T47D (cell line): ENCODE measurements at regions not wholly inside any gene's neighbourhood (a gene's known extent, or its start where the extent isn't known, plus 50 kb on each side); places are given as distances from the start of the nearest gene placed in this dataset.
"Not testable (repeated sequence)": the region's sequence is repeated elsewhere in the genome, so short reads cannot be mapped to it uniquely, and the experiment has no call there.

Experiments used
- DNase-seq, 2 experiments: peaks; one replicate each; pipeline versions ENCODE4 v3.0.0 to v3.0.0-alpha.2; 2011 to 2012; ENCODE audit warnings: low read depth in 1 of 2, low spot score in 1 of 2
- JUND ChIP-seq: IDR thresholded peaks from 2 replicates; pipeline ENCODE4 v1.6.1; 2012; ENCODE audit warnings: low read depth
- in situ Hi-C: cut with HindIII; loops from 2 replicates; pipeline ENCODE4 v1.10.0; 2016; ENCODE audit warnings: low sequenced_read_pairs, low pct_unique_long_range_greater_than_20kb

- DNase-seq, result no peak
- no peak for TF ChIP-seq JUND
- in situ Hi-C loops, result no loop called here
Observed at GRCh38 chr17:70292366-70292765, 123.0 kb downstream of the KCNJ2 start.

GRCh38 chr17:70293564-70294310 lies 124.4 kb downstream of the KCNJ2 start:
- DNase-seq, in situ Hi-C loops: not testable (repeated sequence)

- in situ Hi-C loops, result no loop called here
- DNase-seq, result no peak
Observed at GRCh38 chr17:70295329-70295728, 126.0 kb downstream of the KCNJ2 start.

GRCh38 chr17:70295731-70296130 lies 126.4 kb downstream of the KCNJ2 start:
- TF ChIP-seq JUND, result no peak
- DNase-seq, result no peak
- in situ Hi-C loops, result no loop called here

More at GRCh38 chr17:70295329-70295728, 126.0 kb downstream of the KCNJ2 start:
- TF ChIP-seq JUND, result no peak

- in situ Hi-C loops, result no loop called here
- no peak for TF ChIP-seq JUND
- no peak for DNase-seq
Observed at GRCh38 chr17:70296456-70296855, 127.1 kb downstream of the KCNJ2 start.

GRCh38 chr17:70297397-70297796 lies 128.1 kb downstream of the KCNJ2 start:
- in situ Hi-C loops, result no loop called here
- no peak for DNase-seq

GRCh38 chr17:70298929-70299531 lies 129.7 kb downstream of the KCNJ2 start:
- no peak for TF ChIP-seq JUND
- in situ Hi-C loops, result no loop called here
- DNase-seq, result no peak

More at GRCh38 chr17:70297397-70297796, 128.1 kb downstream of the KCNJ2 start:
- no peak for TF ChIP-seq JUND

- no peak for DNase-seq
- TF ChIP-seq JUND, result no peak
- in situ Hi-C loops, result no loop called here
Observed at GRCh38 chr17:70307430-70308225, 138.3 kb downstream of the KCNJ2 start.

- DNase-seq, result no peak
- in situ Hi-C loops, result no loop called here
- TF ChIP-seq JUND, result no peak
Observed at GRCh38 chr17:70308618-70309017, 139.3 kb downstream of the KCNJ2 start.

- in situ Hi-C loops, result no loop called here
- DNase-seq, result no peak
- TF ChIP-seq JUND, result no peak
Observed at GRCh38 chr17:70310221-70310672, 140.9 kb downstream of the KCNJ2 start.

GRCh38 chr17:70313086-70313852 lies 143.9 kb downstream of the KCNJ2 start:
- in situ Hi-C loops, result no loop called here
- TF ChIP-seq JUND, result no peak
- DNase-seq, result no peak

GRCh38 chr17:70314096-70314495 lies 144.8 kb downstream of the KCNJ2 start:
- no peak for DNase-seq
- TF ChIP-seq JUND, result no peak
- in situ Hi-C loops, result no loop called here

- DNase-seq, result no peak
- TF ChIP-seq JUND, result no peak
- in situ Hi-C loops, result no loop called here
Observed at GRCh38 chr17:70314506-70314905, 145.2 kb downstream of the KCNJ2 start.
